ENCODE measurements at regions not wholly inside any gene's neighbourhood (a gene's known extent, or its start where the extent isn't known, plus 50 kb on each side); places are given as distances from the start of the nearest gene placed in this dataset.

DNA sequence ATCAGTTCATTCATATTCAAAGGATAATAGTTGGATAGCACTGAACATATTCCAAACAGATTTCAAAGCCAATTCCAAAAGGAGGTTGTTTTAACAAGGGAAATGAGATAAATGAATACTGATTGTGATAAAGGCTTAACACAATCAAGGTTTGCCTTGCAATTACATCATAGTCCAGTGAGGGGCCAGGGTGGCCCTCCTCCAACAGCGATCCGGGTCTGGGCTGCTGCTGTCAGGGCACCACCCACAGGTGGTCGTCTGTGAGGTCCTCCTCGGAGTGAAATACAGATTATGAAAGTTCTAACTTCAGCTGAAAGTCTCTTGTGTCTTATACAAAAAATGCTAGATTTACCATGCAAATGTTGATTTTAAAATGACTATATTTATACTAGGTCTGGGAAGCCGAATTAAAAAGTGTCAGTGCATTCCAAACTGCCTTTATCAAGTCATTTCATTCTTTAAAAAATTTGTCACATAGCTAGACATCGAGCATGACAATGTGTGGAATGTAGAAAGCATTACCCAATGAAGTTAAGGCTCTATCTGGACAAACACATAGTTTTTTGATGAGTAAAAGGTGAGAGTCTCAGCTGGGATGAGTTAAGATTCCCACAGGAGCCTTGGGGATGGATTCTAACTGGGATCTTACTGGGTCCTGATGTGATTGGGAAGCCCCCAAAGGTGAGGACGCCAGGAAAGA lies 65.9 kb upstream of the SLC22A23 start:
- Histone ChIP-seq H3K36me3 (ENCODE audit: low read depth, missing control alignments) (no peaks in the 10 kb centered on the region), H3K4me1 (no peaks in the 10 kb centered on the region), H3K27ac (no peak overlapping the region), H3K9me3 (no peaks in the 10 kb centered on the region), H3K27me3 (no peaks in the 10 kb centered on the region), H3K4me3 (no peak overlapping the region)
- DNase-seq, result no peak
- TF ChIP-seq, protein P1, sequence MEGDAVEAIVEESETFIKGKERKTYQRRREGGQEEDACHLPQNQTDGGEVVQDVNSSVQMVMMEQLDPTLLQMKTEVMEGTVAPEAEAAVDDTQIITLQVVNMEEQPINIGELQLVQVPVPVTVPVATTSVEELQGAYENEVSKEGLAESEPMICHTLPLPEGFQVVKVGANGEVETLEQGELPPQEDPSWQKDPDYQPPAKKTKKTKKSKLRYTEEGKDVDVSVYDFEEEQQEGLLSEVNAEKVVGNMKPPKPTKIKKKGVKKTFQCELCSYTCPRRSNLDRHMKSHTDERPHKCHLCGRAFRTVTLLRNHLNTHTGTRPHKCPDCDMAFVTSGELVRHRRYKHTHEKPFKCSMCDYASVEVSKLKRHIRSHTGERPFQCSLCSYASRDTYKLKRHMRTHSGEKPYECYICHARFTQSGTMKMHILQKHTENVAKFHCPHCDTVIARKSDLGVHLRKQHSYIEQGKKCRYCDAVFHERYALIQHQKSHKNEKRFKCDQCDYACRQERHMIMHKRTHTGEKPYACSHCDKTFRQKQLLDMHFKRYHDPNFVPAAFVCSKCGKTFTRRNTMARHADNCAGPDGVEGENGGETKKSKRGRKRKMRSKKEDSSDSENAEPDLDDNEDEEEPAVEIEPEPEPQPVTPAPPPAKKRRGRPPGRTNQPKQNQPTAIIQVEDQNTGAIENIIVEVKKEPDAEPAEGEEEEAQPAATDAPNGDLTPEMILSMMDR (IDR thresholded peaks at IDR 0.05), result no peak
- no peak for TF ChIP-seq POLR2A (IDR thresholded peaks at IDR 0.05)
- intact Hi-C loops (cut with DNase I; ENCODE audit: low total_unique reads), result no loop called here
- WGBS, 2 donors, result 69 to 71% methylated on average over 7 of the region's 7 CpGs

DNA sequence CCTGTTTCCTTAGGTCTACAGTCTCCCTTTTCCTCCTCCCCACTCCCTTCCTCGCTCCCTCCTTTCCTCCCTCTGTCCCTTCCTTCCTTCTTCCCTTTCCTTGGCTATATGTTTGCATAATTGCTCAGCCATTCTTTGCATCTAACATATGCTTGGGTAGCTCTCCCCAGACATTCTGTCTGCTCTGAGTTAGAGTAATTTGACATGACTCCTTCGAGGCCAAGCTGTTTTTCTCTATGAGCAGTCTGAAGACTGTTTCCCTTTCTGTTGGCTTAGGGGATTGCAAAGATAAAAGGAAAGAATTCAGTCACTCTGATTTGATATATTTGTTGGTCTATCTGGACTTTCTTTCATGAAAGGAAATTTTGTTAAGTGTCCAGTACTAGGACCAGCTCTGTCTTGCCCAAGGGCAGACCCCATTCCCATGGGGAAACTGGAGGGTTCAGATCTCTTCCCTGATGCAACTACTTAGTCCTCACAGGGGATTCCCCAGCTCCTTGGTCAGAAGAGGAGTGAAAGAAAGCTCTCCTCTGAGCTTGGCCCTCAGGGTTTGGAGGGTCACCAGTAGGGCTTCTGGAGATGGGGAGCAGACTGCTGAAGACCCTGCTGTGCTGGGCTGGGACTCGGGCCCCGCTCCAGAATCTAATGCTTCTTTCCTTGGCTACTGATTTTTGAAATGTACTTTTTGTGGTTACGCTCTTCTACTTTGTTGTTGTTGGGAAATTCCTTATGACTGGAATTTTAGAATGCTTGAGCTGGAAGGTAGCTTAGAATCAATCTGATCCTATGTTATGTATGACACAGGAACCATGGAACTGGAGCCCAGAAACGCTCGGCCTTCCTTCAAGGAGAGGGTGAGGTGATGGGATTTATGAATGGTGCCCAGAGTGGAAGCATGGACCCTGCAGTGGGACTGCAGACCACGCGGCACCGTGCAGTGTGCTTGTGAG lies 63.7 kb upstream of the SLC22A23 start:
- H3K9me3 ChIP-seq, result no peaks in the 10 kb centered on the region
- DNase-seq, result no peak
- WGBS, 2 donors, result 86 to 88% methylated on average over 10 of the region's 10 CpGs
- H3K36me3 ChIP-seq (ENCODE audit: low read depth, missing control alignments), result no peaks in the 10 kb centered on the region
- H3K4me1 ChIP-seq, result no peaks in the 10 kb centered on the region
- TF ChIP-seq POLR2A (IDR thresholded peaks at IDR 0.05), result no peak
- TF ChIP-seq, protein P1 (IDR thresholded peaks at IDR 0.05), result no peak
- intact Hi-C loops (cut with DNase I; ENCODE audit: low total_unique reads), result no loop called here
- H3K27ac ChIP-seq, result no peak overlapping the region
- H3K4me3 ChIP-seq, result no peak overlapping the region
- no peaks in the 10 kb centered on the region for H3K27me3 ChIP-seq

DNA sequence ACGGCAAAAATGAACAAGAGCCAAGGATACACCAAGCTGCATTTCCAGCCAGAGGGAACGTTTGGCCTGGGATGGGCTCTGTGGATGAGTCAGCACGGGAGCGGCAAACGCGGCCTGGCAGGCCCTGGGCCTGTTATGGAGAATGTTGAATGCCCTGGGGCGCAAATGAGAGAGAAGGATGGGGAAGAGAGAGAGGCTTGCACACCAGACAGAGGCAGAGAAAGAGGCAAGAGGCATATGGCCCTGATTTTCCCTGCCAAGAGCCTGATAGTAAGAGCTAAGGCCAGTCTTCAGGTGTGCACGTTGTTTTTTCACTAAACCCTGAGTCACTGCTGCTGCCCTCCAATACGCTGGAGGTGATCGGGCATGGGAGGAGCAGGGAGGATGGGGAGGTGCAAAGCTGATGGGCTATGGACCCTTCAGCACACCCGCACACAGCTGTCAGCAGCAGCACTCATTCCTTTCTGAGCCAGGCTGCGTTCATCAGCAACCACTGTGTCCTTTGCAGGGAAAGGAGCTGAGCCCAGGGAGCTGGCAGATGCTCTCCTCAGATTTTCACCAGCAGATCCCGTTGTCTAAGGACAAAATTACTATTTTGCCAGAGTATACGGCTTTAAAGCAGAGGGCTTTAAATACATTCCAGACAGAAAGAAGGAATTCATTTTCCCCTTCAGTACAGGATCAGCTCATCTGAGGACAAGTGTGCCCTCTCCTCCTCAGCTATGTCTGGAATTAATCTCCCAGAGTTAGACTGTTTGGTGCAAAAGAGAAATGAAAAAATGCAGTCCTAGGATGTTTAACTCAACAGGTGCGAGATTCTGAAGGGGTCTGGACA lies 61.7 kb upstream of the SLC22A23 start:
- DNase-seq, result no peak

DNA sequence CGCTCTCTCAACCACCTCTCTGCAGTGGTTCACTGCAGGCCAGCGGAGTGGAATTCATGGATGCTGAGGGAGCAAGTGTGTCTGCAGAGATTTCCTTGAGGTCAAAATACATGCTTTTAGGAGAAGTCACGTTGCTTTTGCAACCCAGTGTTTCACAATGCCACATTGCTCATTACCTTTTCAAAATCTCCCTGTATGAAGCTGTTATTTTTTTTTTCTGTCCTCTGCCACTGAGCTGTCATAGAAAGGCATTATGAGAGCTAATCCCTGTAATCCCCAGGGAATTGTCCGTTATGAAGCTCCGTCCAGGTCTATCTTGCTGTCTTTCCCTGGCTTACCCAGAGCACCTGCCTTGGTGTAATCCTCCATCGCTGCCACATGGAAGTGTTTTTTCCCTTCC lies 60.5 kb upstream of the SLC22A23 start:
- Histone ChIP-seq H3K4me3 (no peak overlapping the region), H3K9me3 (no peaks in the 10 kb centered on the region), H3K27me3 (no peaks in the 10 kb centered on the region), H3K27ac (no peak overlapping the region), H3K36me3 (ENCODE audit: low read depth, missing control alignments) (no peaks in the 10 kb centered on the region), H3K4me1 (no peaks in the 10 kb centered on the region)
- DNase-seq, result no peak
- TF ChIP-seq, protein P1 (IDR thresholded peaks at IDR 0.05), result no peak
- TF ChIP-seq POLR2A (IDR thresholded peaks at IDR 0.05), result no peak
- WGBS, 2 donors, result 81 to 86% methylated on average over 6 of the region's 6 CpGs
- intact Hi-C loops (cut with DNase I; ENCODE audit: low total_unique reads), result no loop called here

More for the DNA sequence above, 61.7 kb upstream of the SLC22A23 start:
- no peaks in the 10 kb centered on the region for H3K36me3 ChIP-seq (ENCODE audit: low read depth, missing control alignments)
- H3K27ac ChIP-seq, result no peak overlapping the region
- intact Hi-C loops (cut with DNase I; ENCODE audit: low total_unique reads), result no loop called here
- TF ChIP-seq, protein P1 (IDR thresholded peaks at IDR 0.05), result no peak
- TF ChIP-seq POLR2A (IDR thresholded peaks at IDR 0.05), result no peak
- WGBS, 2 donors, result 75 to 80% methylated on average over 10 to 15 of the region's 15 CpGs
- H3K4me3 ChIP-seq, result no peak overlapping the region
- H3K4me1 ChIP-seq, result no peaks in the 10 kb centered on the region
- no peaks in the 10 kb centered on the region for H3K27me3 ChIP-seq
- no peaks in the 10 kb centered on the region for H3K9me3 ChIP-seq

All from testis (tissue), 2 donors.